ENCODE measurements at regions not wholly inside any gene's neighbourhood (a gene's known extent, or its start where the extent isn't known, plus 50 kb on each side); places are given as distances from the start of the nearest gene placed in this dataset.
"Not testable (repeated sequence)": the region's sequence is repeated elsewhere in the genome, so short reads cannot be mapped to it uniquely, and the experiment has no call there.

DNA sequence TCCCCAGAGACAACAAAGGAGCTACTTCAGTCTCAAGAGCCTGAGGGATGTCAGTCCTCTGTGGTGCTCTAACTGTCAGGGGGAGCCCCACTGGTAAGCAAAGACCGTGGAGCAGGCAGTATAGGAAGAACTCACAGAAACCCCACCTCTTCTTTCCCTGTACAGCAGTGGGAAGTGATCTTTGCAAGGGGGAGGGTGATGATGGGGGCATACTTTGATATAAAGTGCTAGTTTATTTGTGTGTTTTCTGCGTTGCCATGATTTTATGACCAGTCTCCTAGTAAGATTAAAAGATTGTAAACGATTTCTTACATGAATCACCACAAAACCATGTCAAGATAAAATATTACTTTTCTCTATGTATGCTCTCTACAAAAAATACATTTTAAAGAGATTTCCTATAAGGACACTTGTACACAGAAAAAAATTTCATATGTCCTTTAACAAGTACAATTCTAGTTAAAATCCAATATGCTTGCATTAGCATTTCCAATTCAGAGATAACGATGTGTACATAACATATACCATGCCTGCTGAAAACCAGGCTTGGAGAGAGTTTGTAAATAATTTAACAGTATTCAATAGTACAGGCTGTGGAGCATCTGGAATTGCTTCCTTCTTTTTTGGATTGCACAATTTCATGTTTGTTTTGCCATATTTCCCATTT is 690.0 kb downstream of the PRIM2 start:
- CTCF ChIA-PET (ENCODE audit: low intra/inter-chr PET ratio, low total read pairs); H3K4me2 ChIP-seq (ENCODE audit: low read depth, low read length); H4K20me1 ChIP-seq (ENCODE audit: insufficient read depth, low read length); intact Hi-C loops (cut with micrococcal nuclease; ENCODE audit: unreplicated experiment); FAIRE-seq; H3K9ac ChIP-seq (ENCODE audit: insufficient read depth, low read depth, low read length); H3K4me3 ChIP-seq (replicated peaks in 1 of 3; ENCODE audit: insufficient read depth in 1 of 3, low read depth in 2 of 3, low read length in 3 of 3); H2AFZ ChIP-seq (ENCODE audit: low read length); H3K27ac ChIP-seq (ENCODE audit: extremely low read length, insufficient read depth, low read length); in situ Hi-C loops (cut with HindIII; ENCODE audit: extremely low pct_ligation_motif_present, low pct_unique_long_range_greater_than_20kb); BruUV-seq (replicated peaks); H3K79me2 ChIP-seq (ENCODE audit: insufficient read depth, low read length); H3K36me3 ChIP-seq (replicated peaks in 1 of 2; ENCODE audit: control insufficient read depth in 1 of 2, insufficient read depth in 2 of 2, low read length in 2 of 2); DNase-seq (ENCODE audit: low spot score); H3K27me3 ChIP-seq (ENCODE audit: control insufficient read depth in 1 of 2, insufficient read depth in 2 of 2, low read length in 2 of 2); H3K4me1 ChIP-seq (ENCODE audit: insufficient read depth, low read length); POLR2A ChIA-PET: not testable (repeated sequence)
- 0 out of 2 replicates have a peak, but pooled peaks have one; percentile 2 for TF ChIP-seq CEBPB (IDR thresholded peaks at IDR 0.05; ENCODE audit: borderline replicate concordance, low read depth, low read length)
- ATAC-seq = peak; percentile 41; the same call in 2 of the 3 replicates
- H3K9me3 ChIP-seq (ENCODE audit: low read length) = peaks cover 14% of the 10 kb centered on the region
- 2% methylated on average over 4 of the region's 4 CpGs for WGBS (ENCODE audit: low lambda C conversion rate)

DNA sequence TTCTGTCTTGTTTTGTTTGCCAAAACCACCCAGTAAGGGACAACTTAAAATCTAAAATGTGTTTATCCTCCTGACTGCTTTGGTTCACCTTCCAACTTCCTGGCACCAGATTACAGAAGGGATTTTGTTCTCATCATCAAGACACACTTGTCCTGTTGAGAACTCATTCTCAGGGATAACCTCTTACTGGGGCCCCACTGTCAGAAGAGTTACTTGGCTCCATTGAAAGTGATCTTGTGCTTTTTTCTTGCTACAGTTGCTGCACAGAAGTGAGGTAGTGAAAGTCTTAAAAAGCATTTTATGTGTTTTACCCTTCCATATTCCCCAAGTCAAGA is 690.5 kb downstream of the PRIM2 start:
- H2AFZ ChIP-seq (ENCODE audit: low read length); H3K4me2 ChIP-seq (ENCODE audit: low read depth, low read length); DNase-seq (ENCODE audit: low spot score); H3K9ac ChIP-seq (ENCODE audit: insufficient read depth, low read depth, low read length); BruUV-seq (replicated peaks); H3K4me3 ChIP-seq (replicated peaks in 1 of 3; ENCODE audit: insufficient read depth in 1 of 3, low read depth in 2 of 3, low read length in 3 of 3); H3K4me1 ChIP-seq (ENCODE audit: insufficient read depth, low read length); ATAC-seq; POLR2A ChIA-PET; H3K27ac ChIP-seq (ENCODE audit: extremely low read length, insufficient read depth, low read length); H4K20me1 ChIP-seq (ENCODE audit: insufficient read depth, low read length); CTCF ChIA-PET (ENCODE audit: low intra/inter-chr PET ratio, low total read pairs); intact Hi-C loops (cut with micrococcal nuclease; ENCODE audit: unreplicated experiment); FAIRE-seq; H3K27me3 ChIP-seq (ENCODE audit: control insufficient read depth in 1 of 2, insufficient read depth in 2 of 2, low read length in 2 of 2); in situ Hi-C loops (cut with HindIII; ENCODE audit: extremely low pct_ligation_motif_present, low pct_unique_long_range_greater_than_20kb); H3K79me2 ChIP-seq (ENCODE audit: insufficient read depth, low read length); H3K36me3 ChIP-seq (replicated peaks in 1 of 2; ENCODE audit: control insufficient read depth in 1 of 2, insufficient read depth in 2 of 2, low read length in 2 of 2); TF ChIP-seq FOXP1 (IDR thresholded peaks at IDR 0.05): not testable (repeated sequence)
- TF ChIP-seq FOXP1 (CRISPR knock-in tag; IDR thresholded peaks at IDR 0.05) = 0 out of 2 replicates have a peak, but pooled peaks have one; percentile 40
- H3K9me3 ChIP-seq (ENCODE audit: low read length) = peaks cover 14% of the 10 kb centered on the region

DNA sequence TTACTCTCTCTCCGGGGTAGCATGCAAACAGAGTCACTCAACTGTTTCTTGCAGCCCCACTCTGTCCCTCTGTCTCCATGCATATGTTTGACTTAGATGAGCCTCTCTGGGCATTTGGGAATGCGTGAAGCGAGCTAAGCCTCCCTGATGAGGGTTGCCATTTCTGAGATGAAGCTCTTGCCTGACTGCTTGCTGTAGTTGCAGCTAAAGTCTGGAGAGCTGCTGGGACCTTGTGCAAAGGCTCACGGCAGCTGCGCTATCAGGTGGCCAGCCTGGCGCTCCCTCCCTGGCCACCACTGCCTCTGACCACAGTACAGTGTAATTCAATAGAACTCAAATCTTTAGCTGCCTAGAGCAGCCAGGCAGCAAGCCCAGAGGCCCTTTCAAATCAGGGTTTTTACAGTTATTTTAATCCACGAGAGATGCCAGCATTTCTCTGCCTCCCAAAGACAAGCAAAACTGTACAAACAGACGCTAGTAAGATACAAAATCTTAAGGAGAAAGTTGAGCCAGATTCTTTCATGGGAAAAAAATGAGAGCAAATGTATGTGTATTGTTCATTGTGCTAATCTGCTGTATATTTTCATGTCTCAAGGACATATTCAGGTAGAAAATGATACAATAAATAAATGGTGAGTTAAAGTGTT is 694.6 kb downstream of the PRIM2 start:
- H3K9me3 ChIP-seq (ENCODE audit: low read length); CTCF ChIA-PET (ENCODE audit: low intra/inter-chr PET ratio, low total read pairs); H3K36me3 ChIP-seq (replicated peaks in 1 of 2; ENCODE audit: control insufficient read depth in 1 of 2, insufficient read depth in 2 of 2, low read length in 2 of 2); intact Hi-C loops (cut with micrococcal nuclease; ENCODE audit: unreplicated experiment); H2AFZ ChIP-seq (ENCODE audit: low read length); DNase-seq (ENCODE audit: low spot score); H4K20me1 ChIP-seq (ENCODE audit: insufficient read depth, low read length); BruUV-seq (replicated peaks); H3K9ac ChIP-seq (ENCODE audit: insufficient read depth, low read depth, low read length); H3K79me2 ChIP-seq (ENCODE audit: insufficient read depth, low read length); H3K27ac ChIP-seq (ENCODE audit: extremely low read length, insufficient read depth, low read length); H3K4me1 ChIP-seq (ENCODE audit: insufficient read depth, low read length); H3K4me2 ChIP-seq (ENCODE audit: low read depth, low read length); H3K27me3 ChIP-seq (ENCODE audit: control insufficient read depth in 1 of 2, insufficient read depth in 2 of 2, low read length in 2 of 2); POLR2A ChIA-PET; FAIRE-seq; in situ Hi-C loops (cut with HindIII; ENCODE audit: extremely low pct_ligation_motif_present, low pct_unique_long_range_greater_than_20kb); H3K4me3 ChIP-seq (replicated peaks in 1 of 3; ENCODE audit: insufficient read depth in 1 of 3, low read depth in 2 of 3, low read length in 3 of 3): not testable (repeated sequence)
- 5% methylated on average over 7 of the region's 8 CpGs for WGBS (ENCODE audit: low lambda C conversion rate)
- ATAC-seq = peak; percentile 41; the same call in 1 of the 3 replicates

All from HepG2 (cell line).